ENCODE measurements at regions not wholly inside any gene's neighbourhood (a gene's known extent, or its start where the extent isn't known, plus 50 kb on each side); places are given as distances from the start of the nearest gene placed in this dataset.

DNA sequence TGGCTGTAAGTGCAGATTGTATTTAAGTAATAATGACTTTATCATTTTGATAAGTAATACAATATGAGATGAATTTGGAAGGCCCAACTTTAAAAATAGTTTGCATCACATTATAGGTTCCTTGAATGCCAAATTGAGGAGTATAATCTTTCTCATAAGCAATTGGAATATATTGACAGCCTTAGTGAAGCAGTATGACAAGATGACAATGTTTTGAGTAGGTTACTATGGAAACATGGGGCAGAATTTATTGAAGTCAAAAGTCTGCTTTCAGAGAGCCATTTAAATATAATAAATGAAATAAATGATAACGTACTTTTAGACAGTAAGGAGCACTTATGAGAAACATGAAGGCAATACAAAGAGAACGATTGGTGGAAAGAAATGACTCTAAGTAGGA lies 776.4 kb downstream of the TECRL start:
- DNase-seq (ENCODE audit: low read depth in 2 of 2) = no peak

DNA sequence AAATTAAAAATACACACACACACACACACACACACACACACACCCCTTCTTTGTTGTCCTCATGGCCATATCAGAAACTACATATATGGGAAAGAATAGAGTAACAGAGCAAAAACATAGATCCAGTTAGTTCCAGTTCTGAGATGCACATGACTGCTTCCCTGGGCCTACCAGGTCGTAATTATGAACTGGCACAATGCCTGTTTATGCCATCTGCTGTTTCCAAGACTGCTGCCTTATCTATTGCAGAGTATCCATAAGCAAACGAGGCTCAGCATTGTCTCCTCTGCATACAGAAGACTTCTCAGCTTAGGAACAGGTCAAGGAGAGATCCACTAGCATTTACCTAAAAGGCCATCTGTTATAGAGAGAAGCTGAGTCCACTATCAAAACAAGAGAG lies 789.0 kb downstream of the TECRL start:
- DNase-seq (ENCODE audit: low read depth in 2 of 2) = no peak

DNA sequence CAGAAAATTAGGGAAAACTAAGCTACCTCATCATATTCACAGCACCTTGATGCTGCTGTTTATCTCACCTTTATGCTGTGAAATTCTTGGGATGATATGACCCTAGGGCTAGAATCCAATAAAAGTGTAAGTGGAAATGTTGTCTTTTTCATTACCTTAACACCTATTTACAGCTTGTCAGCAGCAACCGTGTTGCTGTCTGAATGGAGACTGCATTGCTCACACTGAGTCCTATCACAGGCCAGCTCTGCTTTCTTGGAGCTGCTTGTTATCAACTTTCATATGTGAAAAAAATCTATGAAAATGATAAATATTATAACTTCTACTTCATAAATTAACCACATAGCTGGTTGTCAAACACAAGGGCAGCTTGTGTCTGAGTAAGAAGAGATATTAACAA lies 789.5 kb downstream of the TECRL start:
- DNase-seq (ENCODE audit: low read depth in 2 of 2) = no peak

DNA sequence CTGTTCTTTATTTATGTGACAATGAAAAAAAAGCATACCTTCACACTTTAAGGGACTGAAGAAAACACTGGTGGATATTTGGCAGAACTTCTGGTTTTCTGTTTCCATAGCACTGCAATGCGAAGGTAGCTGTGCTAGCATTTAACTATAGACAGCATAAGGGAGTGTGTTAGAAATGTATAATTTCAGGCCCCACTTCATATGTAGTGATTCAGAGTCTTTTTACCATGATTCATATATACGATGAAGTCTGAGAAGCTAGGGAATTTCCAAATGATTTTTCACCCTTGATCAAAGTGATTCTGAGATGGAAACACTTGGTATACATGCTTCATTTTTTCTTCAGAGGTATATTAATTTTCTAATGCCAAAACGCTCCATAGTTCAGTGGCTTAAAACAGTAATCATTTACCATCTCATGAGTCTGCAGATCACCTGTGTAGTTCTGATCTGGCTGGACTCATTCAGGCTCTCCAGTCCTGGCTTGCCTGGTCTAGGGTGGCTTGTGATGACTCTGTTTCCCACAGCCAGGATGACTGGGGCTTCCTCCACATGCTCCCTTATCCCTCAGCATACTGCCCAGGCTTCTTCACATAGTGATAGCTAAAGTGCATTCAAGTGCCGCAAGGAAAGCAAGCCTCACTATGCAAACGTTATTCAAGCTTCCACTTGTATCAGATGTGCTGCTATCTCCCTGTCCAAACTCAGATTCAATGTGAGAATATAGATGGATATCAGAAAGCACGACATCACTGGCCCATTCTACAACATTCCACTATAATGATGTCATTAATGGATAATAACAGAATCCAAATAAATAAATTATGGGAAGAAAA lies 790.1 kb downstream of the TECRL start:
- DNase-seq (ENCODE audit: low read depth in 2 of 2) = no peak

DNA sequence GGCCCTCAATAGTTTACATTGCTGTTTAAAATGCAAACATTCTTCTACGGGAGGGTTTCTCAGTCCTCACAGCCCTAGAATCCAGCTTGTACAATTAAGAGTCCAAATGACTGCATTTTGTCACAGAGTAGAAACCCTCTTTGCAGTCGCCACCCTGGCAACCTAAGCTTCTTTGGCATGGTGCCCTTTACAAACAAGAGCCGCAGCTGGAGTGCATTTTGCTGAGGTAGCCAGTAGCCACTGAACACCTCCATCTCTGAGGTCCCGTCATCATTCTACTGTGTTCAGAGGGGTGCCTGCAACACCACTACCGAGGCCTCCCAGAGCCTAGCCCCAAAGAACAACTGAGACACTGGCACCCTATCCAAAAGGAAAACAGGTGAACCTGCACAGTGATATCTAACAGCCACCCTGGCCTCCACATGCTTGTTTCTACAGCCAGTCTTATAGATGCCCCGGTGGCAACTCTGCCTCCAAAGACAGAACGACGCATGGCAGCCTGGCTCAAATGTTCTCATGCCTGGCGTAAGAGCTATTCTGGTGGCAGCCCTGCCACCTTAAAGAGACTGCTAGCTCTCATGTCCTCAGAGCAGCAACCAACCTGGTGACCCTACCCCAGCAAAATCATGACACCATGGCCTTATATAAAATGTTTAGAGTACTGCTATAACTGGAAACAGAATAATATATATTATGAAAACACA lies 801.9 kb downstream of the TECRL start:
- DNase-seq (ENCODE audit: low read depth in 2 of 2) = no peak

DNA sequence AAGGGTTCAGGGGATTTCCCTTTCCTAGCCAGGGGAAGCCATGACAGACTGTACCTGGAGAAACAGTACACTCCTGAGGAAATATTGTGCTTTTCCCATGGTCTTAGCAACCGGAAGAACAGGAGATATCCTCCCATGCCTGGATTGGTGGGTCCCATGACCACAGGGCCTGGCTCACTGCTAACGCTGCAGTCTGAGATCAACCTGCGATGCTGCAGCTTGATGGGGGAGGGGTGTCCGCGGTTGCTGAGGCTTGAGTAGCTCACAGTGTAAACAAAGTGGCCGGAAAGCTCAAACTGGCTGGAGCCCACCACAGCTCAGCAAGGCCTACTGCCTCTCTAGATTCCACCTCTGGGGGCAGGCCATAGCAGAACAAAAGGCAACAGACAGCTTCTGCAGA lies 819.5 kb downstream of the TECRL start:
- no peak for DNase-seq (ENCODE audit: low read depth in 2 of 2)

DNA sequence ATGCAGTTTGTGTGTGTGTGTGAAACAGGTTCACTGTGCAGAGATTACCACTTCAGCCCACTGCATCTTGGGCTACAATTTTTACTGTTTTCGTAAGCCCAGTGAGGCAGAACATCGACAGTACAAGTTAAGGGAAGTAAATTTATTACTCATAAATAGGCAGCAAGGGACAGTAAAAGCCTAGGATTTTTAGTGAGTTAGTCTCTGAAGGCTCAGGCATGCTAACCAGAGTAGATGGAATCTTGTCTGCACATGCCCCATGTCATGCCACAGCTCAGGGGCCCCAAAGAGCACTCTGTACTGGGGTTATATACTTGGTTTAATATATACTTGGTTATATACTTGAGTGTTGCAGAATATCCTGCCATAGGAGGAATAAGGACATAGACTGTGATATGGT lies 825.7 kb downstream of the TECRL start:
- no peak for DNase-seq (ENCODE audit: low read depth in 2 of 2)

DNA sequence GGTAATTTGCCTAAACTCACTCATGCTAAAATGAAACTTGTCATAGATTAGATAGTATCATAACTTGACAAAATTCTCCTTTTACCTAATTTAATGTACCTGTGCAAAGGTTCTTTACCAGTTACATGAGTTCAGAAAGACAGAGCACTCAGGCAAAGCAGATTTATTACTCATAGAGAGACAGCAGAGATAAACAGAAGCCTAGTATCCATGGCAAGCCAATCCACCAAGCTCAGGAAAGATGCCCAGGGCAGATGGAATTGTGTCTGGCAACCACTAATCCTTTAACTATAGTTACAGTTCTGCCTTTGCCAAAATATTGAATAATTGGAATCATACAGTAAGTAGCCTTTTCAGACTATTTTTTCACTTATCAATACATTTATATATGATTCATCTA lies 826.2 kb downstream of the TECRL start:
- DNase-seq (ENCODE audit: low read depth in 2 of 2) = no peak

DNA sequence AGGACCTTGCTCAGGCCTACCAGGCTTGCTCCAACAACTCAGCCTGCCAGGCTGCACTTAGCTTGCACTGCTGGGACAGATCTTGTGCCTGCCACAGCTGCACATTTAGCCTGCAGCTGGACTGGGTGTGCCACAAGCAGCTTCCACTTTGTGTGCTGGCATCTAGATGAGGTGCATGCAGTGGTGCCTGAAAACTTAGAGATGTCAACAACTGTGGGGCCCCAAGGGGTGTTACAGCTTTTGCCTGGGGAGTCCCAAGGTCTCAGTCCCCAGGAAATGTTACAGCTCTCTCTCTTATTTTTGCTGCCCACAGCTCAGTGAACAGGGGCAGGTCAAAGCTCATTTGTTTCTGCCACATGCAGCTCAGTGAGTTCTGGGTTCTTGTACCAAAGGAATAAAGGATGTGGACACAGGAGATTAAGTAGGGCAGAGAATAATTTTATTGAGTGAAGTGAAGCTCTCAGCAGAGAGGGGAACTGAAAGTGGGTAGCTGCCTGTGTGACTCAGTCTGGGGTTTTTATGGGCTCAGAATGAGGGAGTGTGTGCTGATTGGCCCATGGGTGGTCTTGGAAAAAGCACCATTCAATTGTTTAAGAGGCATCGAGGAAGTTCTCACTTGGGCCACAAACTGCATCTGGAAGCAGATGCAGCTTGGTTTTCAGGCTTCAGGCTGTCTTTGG lies 828.3 kb downstream of the TECRL start:
- no peak for DNase-seq (ENCODE audit: low read depth in 2 of 2)

DNA sequence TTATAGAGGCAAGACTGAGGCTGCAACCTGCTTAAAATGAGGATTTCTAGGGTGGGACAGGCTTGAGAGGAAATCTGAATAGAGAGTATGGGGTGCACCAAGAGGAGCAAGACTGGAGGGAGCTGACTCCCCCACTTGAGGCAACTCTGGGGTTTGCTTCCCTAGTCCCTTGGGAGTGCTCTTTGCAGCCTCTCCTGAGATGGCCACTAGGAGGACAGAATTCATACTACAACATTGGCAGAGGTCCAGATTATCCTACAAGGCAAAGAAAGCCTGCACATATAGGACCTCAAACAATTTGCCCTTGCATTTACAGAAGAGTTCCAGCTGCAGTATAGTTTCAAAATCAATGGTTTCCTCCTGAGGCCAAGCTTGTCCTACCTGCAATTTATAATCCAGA lies 830.9 kb downstream of the TECRL start:
- no peak for DNase-seq (ENCODE audit: low read depth in 2 of 2)

DNA sequence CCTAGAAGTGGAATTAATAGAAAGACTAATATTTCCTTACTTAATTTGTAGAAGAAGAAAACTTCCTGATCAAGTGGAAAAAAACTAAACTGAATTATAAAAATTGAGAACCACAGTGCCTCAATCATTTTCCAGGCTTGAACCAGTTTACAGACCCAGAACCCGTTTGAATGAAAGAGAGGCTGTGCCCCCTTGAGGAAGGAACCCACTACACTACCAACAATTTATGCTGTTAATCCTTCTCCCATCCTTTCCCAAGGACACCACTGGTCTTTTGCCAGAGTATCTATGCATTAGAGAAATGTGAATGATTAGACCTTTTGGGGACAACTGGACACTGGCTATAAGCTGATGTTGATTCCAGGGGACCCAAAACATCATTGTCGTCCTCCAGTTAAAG lies 842.6 kb downstream of the TECRL start:
- no peak for DNase-seq (ENCODE audit: low read depth in 2 of 2)

DNA sequence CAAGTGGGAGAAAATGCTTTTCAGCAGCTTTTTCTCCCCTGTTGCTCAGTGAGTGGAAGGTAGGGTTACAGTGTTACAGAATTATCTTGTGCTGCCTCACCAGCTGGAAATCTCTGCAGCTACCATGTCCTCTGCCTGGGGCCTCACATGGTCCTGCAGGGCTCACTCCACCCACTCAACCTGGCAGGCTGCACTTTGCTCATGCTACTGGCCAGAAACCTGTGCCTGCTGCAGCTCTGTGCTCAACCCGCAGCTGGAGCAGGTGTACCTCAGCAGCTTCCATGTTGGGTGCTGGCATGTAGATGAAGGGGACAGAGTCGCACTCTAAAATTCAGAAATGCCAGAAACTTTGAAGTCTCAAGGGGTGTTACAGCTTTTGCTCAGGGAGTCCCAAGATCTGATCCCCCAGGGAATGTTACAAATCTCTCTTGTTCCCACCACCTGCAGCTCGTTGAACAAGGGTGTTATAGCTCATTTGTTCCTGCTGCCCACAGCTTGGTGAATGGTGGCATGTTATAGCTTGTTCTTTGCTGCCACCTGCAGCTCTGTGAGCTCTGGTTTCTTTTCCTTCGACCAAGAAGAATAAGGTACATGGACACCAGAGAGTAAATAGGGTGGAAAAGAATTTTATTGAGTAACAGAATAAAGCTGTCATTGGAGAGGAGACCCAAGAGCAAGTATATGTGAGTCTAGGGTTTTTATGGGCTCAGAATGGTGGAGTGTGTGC lies 845.8 kb downstream of the TECRL start:
- no peak for DNase-seq (ENCODE audit: low read depth in 2 of 2)

DNA sequence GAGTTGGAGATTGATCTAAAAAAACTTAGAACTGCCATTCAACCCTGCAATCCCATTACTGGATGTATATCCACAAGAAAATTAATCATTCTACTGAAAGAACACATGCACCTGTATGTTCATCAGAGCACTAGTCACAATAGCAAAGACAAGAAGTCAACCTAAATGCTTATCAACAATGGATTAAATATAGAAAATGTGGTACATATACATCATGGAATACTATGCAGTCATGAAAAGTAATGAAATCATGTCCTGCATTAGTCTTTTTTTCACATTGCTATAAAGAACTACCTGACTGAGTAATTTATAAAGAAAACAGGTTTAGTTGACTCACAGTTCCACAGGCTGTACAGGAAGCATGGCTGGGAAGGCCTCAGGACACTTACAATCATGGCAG lies 850.5 kb downstream of the TECRL start:
- DNase-seq (ENCODE audit: low read depth in 2 of 2) = no peak

DNA sequence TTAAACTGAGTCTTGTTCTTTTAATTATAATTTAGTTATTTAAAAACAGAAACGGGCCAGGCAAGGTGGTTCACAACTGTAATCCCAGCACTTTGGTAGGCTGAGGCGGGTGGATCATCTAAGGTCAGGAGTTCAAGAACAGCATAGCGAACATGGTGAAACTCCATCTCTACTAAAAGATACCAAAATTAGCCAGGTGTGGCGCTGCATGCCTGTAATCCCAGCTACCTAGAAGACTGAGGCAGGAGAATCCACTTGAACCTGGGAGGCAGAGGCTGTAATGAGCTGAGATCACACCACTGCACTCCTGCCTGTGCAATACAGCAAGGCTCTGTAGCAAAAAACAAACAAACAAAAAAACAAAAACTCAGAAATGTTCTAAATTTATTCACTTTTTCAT lies 852.9 kb downstream of the TECRL start:
- DNase-seq (ENCODE audit: low read depth in 2 of 2) = no peak

DNA sequence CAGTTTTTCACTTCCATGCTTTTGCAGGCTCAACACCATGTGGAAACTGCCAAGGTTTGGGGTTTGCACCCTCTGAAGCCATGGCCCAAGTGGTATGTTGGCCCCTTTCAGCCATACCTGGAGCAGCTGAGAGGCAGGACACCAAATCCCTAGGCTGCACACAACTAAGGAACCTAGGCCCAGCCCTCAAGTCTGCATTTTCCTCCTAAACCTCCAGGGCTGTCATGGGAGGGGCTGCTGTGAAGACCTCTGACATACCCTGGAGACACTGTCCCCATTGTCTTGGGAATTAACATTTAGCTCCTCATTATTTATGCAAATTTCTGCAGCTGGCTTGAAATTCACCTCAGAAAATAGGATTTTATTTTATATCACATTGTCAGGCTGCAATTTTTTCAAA lies 856.1 kb downstream of the TECRL start:
- DNase-seq (ENCODE audit: low read depth in 2 of 2) = no peak

DNA sequence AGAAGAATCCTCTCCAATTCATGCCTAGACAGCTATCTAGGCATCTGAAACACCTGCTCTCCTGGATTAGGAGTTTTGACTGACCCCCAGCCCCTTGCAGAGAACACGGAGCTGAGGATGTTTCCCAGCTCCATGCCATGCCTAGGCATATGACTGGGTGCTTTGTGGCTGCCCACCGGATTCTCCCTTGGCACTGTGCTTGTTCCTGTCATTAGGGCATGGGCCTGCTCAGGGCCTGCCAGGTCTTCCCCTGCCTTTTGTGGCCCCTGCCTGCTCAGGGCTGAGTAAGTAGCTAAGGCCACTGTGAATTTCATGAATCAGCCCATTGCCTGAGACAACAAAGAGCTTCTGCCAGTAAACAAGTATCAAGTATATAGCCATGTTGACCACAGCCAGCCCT lies 867.4 kb downstream of the TECRL start:
- DNase-seq (ENCODE audit: low read depth in 2 of 2) = no peak

DNA sequence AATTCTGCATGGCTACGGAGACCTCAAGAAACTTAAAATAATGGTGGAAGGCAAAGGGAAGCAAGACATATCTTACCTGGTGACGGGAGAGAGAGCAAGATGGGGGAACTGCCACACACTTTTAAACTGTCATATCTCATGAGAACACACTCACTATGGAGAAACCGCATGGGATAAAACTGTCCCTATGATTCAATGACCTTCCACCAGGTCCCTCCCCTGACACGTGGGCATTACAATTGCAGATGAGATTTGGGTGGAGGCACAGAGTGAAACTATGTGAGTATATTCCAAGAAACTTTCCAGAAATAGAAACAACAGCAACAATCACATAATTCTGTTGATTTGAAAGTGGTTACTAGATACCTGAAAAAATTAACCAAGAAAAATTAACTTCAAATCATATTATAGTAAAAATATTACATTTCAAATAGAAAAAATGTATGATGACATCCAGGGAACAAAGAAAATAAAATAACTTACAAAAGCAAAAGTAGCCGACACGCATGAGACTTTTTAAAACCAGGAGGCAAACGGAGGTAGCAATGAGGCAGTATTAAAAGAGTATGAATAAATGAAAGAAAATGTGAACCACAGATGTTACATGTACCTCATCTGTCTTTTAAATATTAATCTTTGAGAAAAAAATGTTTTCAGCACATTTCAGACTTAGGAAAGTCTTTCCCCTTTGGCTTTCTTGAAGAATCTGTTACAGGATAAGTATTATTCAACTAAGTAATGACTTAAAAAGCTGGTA lies 879.5 kb downstream of the TECRL start:
- no peak for DNase-seq (ENCODE audit: low read depth in 2 of 2)

DNA sequence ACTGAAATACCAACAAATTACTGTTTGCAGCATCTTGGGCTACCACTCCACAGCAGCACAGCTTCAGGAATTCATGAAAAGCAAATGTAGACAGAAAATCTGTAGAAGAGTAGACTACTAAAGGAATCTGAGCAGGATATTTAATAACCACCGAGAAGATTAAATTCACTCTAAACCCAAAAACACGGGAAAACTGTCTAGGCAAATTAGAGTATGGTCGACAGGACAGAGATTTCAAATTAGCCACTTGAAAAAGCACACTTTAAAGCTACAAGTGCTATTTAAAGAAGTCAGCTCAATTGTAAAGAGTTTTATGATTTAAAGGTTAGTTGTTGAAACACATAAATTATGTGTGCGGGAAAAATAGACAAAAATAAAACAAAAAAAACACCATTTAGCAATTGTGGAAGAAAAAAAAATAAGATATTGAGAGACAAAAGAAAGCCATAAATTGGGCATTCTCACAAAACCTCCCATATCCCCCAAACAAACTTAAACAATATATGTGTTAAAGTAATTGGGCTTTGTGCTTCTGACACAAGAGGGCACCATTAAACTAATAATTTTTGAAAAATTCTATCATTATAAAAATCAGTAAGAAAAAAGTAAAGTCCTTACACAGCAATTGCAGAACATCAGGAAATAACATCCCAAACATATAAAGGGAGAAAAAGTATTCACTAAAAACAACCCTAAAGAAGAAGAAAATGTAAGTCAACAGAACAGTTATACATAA lies 880.8 kb downstream of the TECRL start:
- DNase-seq (ENCODE audit: low read depth in 2 of 2) = no peak

DNA sequence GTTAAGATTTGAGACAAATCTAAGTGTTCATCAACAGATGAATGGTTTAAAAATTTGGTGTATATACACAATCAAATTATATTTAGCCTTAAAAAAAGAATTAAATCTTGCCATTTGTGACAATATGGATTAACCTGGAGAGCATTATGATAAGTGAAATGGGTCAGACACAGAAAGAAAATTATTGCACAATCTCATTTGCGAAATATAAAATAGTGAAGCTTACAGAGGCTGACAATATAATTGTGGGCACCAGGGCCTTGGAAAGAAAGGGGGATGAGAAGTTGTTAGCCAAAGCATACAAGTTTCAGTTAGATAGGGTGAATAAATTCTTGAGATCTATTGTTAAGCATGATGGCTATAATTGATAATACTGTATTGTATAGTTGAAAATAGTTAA lies 883.0 kb downstream of the TECRL start:
- DNase-seq (ENCODE audit: low read depth in 2 of 2) = no peak

DNA sequence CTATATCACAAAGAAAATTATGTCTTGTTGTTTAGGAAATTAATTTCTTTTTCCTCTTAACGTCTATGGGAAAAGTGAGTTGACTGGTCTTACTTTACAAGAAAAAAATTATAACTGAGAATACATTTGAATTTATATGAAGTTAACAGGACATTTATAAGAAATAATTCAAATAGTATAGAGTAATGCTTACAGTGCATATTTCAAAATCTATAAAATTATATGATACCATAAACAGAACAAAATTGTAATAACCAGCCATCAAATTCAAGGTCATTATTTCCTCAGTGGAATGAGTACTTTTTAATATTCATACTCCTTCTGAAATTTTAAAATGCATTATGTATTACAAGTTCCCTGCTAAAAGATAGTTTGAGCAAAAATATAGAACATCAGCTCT lies 884.5 kb downstream of the TECRL start:
- DNase-seq (ENCODE audit: low read depth in 2 of 2) = no peak

Measured in stimulated activated CD4-positive, alpha-beta T cell treated with anti-CD3 and anti-CD28 coated beads, Interleukin-12 subunit alpha, Interleukin-12 subunit beta, amount 100 ng/mL, for 24 hours (primary cell).